Activated CD8-positive, alpha-beta T cell treated with anti-CD3 and anti-CD28 coated beads, Interleukin-2, amount 10 ng/mL, durations not matched to agents 7 days and 5 days (primary cell): ENCODE measurements at regions not wholly inside any gene's neighbourhood (a gene's known extent, or its start where the extent isn't known, plus 50 kb on each side); places are given as distances from the start of the nearest gene placed in this dataset.
"Not testable (repeated sequence)": the region's sequence is repeated elsewhere in the genome, so short reads cannot be mapped to it uniquely, and the experiment has no call there.

ENCODE experiments used
- ATAC-seq: fragments of 150-1000 bp; cut with Tn5 transposase; one replicate; pipeline ENCODE4 v1.10.0; 2021; ENCODE audit warnings: moderate library complexity
- CTCF ChIA-PET: fragments of 350-600 bp; sonication (Branson Sonifier 250); formaldehyde crosslinking; loops from one replicate; lab custom pipeline; 2021; ENCODE audit warnings: antibody characterized with exemption; lab: Charles Lee
- POLR2A ChIA-PET: fragments of 350-600 bp; sonication (Branson Sonifier 250); formaldehyde crosslinking; loops from one replicate; lab custom pipeline; 2021; ENCODE audit warnings: antibody characterized with exemption; lab: Charles Lee
- DNase-seq: peaks from one replicate; pipeline ENCODE4 v3.0.0-alpha.2; 2020
- H3K27ac Mint-ChIP-seq: one replicate; pipeline ENCODE4 v1.8.0; 2021; ENCODE audit warnings: mild to moderate bottlenecking, mixed read lengths
- H3K27me3 Mint-ChIP-seq: one replicate; pipeline ENCODE4 v1.8.0; 2021; ENCODE audit warnings: low read depth, mixed read lengths
- H3K36me3 Mint-ChIP-seq: one replicate; pipeline ENCODE4 v1.8.0; 2021; ENCODE audit warnings: low read depth, mixed read lengths
- H3K4me1 Mint-ChIP-seq: one replicate; pipeline ENCODE4 v1.8.0; 2021; ENCODE audit warnings: low read depth, mixed read lengths
- H3K4me3 Mint-ChIP-seq: one replicate; pipeline ENCODE4 v1.8.0; 2021; ENCODE audit warnings: mild to moderate bottlenecking, mixed read lengths
- H3K9me3 Mint-ChIP-seq: one replicate; pipeline ENCODE4 v1.8.0; 2022; ENCODE audit warnings: mixed read lengths; ENCODE audit not compliant: insufficient read depth

GRCh38 chr1:115530407-115530806 lies 111.4 kb upstream of the VANGL1 start:
- DNase-seq (no peak), ATAC-seq (no peak)
- no peaks in the 10 kb centered on the region for H3K27me3 Mint-ChIP-seq
- no peaks in the 10 kb centered on the region for H3K9me3 Mint-ChIP-seq
- H3K27ac Mint-ChIP-seq = no peak overlapping the region
- H3K4me1 Mint-ChIP-seq = no peaks in the 10 kb centered on the region
- no peak overlapping the region for H3K4me3 Mint-ChIP-seq
- H3K36me3 Mint-ChIP-seq = no peaks in the 10 kb centered on the region
- ChIA-PET CTCF (no interaction called here), POLR2A (no interaction called here)

GRCh38 chr1:115529216-115529897 lies 112.4 kb upstream of the VANGL1 start:
- Mint-ChIP-seq H3K27ac (no peak overlapping the region), H3K4me3 (no peak overlapping the region), H3K36me3 (no peaks in the 10 kb centered on the region), H3K27me3 (no peaks in the 10 kb centered on the region), H3K4me1 (no peaks in the 10 kb centered on the region), H3K9me3 (no peaks in the 10 kb centered on the region)
- ATAC-seq (no peak), DNase-seq (no peak)
- ChIA-PET POLR2A (no interaction called here), CTCF (no interaction called here)

- H3K36me3 Mint-ChIP-seq, H3K4me3 Mint-ChIP-seq, CTCF ChIA-PET, H3K27ac Mint-ChIP-seq, H3K27me3 Mint-ChIP-seq, ATAC-seq, DNase-seq, H3K4me1 Mint-ChIP-seq, POLR2A ChIA-PET, H3K9me3 Mint-ChIP-seq: not testable (repeated sequence)
These were observed 113.4 kb upstream of the VANGL1 start for GRCh38 chr1:115528336-115528735.

- ChIA-PET POLR2A (no interaction called here), CTCF (no interaction called here)
- H3K4me3 Mint-ChIP-seq = no peak overlapping the region
- no peak for DNase-seq
- no peaks in the 10 kb centered on the region for H3K4me1 Mint-ChIP-seq
- no peaks in the 10 kb centered on the region for H3K36me3 Mint-ChIP-seq
- H3K27me3 Mint-ChIP-seq = no peaks in the 10 kb centered on the region
- H3K9me3 Mint-ChIP-seq = no peaks in the 10 kb centered on the region
- H3K27ac Mint-ChIP-seq = no peak overlapping the region
- no peak for ATAC-seq
These were observed 114.0 kb upstream of the VANGL1 start for GRCh38 chr1:115527746-115528145.

DNA sequence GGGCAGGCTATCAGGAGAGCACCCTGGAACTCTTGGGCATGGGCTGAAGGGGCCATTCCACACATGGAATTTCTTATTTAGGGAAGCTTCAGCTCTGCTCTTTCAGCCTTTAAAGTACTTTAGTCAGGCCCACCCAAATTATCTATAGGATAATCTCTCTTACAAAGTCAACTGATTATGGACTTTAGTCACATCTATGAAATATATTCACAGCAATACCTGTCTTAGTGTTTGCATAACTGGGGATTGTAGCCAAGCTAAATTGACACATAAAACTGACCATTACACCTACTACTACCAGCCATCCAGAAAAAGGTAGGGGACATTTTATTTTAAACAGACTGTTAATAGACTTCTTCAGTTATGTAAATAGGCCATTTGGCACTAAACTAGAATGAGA lies 114.9 kb upstream of the VANGL1 start:
- no peaks in the 10 kb centered on the region for H3K27me3 Mint-ChIP-seq
- no peaks in the 10 kb centered on the region for H3K9me3 Mint-ChIP-seq
- H3K4me3 Mint-ChIP-seq = no peak overlapping the region
- DNase-seq = no peak
- H3K4me1 Mint-ChIP-seq = no peaks in the 10 kb centered on the region
- no peaks in the 10 kb centered on the region for H3K36me3 Mint-ChIP-seq
- H3K27ac Mint-ChIP-seq = no peak overlapping the region
- ChIA-PET POLR2A (no interaction called here), CTCF (no interaction called here)
- no peak for ATAC-seq

GRCh38 chr1:115524236-115524635 lies 117.5 kb upstream of the VANGL1 start:
- DNase-seq (no peak), ATAC-seq (no peak)
- H3K4me3 Mint-ChIP-seq = no peak overlapping the region
- H3K27ac Mint-ChIP-seq = no peak overlapping the region
- POLR2A ChIA-PET = no interaction called here
- no peaks in the 10 kb centered on the region for H3K36me3 Mint-ChIP-seq
- no peaks in the 10 kb centered on the region for H3K27me3 Mint-ChIP-seq
- H3K9me3 Mint-ChIP-seq = no peaks in the 10 kb centered on the region
- CTCF ChIA-PET = no interaction called here
- no peaks in the 10 kb centered on the region for H3K4me1 Mint-ChIP-seq

DNA sequence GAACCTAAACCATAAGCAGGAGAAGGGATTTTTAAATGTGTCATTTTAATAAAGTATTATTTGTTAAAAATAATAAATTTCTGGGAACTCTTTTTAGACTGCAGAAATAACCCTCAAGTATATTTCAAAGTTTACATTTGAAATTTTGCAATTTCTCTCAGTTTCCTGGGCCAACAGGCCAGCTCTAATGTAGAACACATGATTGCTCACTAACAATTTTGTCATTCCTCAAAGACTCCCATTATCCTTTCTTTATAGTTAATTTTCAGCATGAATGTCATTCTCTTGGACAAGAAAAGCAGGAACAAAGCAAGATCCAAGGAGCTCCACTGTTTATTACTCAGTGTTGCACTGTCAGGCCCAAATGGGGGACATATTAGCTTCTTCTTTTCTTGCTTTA lies 119.4 kb upstream of the VANGL1 start:
- Mint-ChIP-seq H3K36me3 (no peaks in the 10 kb centered on the region), H3K4me3 (no peak overlapping the region), H3K27me3 (peaks cover 6% of the 10 kb centered on the region), H3K27ac (no peak overlapping the region), H3K4me1 (no peaks in the 10 kb centered on the region), H3K9me3 (no peaks in the 10 kb centered on the region)
- ATAC-seq = no peak
- ChIA-PET CTCF (no interaction called here), POLR2A (no interaction called here)
- DNase-seq = no peak

- H3K9me3 Mint-ChIP-seq = no peaks in the 10 kb centered on the region
- POLR2A ChIA-PET = no interaction called here
- CTCF ChIA-PET = no interaction called here
- H3K36me3 Mint-ChIP-seq = no peaks in the 10 kb centered on the region
- no peak overlapping the region for H3K27ac Mint-ChIP-seq
- no peak for DNase-seq
- H3K4me1 Mint-ChIP-seq = no peaks in the 10 kb centered on the region
- no peak overlapping the region for H3K4me3 Mint-ChIP-seq
- H3K27me3 Mint-ChIP-seq = peaks cover 6% of the 10 kb centered on the region
- ATAC-seq = no peak
These were observed 126.5 kb upstream of the VANGL1 start for GRCh38 chr1:115515270-115515669.

GRCh38 chr1:115510226-115510625 lies 131.5 kb upstream of the VANGL1 start:
- DNase-seq, CTCF ChIA-PET, H3K27ac Mint-ChIP-seq, H3K4me3 Mint-ChIP-seq, ATAC-seq, H3K36me3 Mint-ChIP-seq, H3K27me3 Mint-ChIP-seq, H3K4me1 Mint-ChIP-seq, POLR2A ChIA-PET, H3K9me3 Mint-ChIP-seq: not testable (repeated sequence)

- ChIA-PET CTCF (no interaction called here), POLR2A (no interaction called here)
- no peak for DNase-seq
- Mint-ChIP-seq H3K27ac (no peak overlapping the region), H3K9me3 (no peaks in the 10 kb centered on the region), H3K4me1 (no peaks in the 10 kb centered on the region), H3K4me3 (no peak overlapping the region), H3K36me3 (no peaks in the 10 kb centered on the region), H3K27me3 (peaks cover 6% of the 10 kb centered on the region)
- ATAC-seq = no peak
These were observed 133.9 kb upstream of the VANGL1 start for GRCh38 chr1:115507901-115508300.

DNA sequence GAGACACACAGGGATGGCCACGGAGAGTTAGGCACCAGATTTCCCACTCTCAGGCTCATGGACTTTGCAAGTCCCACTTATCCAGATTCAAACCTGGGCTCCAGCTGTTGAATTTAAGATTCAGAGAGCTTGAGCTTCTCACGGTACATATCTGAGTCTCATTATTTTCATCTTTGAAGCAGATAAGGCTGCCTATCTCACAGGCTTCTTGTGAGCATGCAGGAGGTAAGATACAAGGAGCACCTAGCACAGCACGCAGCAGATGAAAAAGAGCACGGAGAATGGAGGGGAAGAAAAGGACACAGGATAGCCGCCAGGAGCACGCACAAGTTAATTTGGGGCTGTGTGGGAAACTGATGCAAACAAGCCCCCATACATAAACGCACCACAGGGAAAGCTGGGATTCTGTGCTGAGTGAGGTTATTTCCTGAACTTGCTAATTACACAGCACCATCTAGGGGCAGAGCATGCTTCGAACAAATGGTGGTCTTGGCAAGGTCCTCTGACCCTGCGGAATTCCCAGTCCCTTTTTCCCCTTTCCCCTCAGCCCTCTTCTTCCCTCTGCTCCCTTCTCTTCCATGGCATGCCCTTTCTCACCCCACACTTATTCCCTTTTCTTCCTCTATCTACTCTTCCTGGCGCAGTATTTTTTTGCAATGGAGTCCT lies 134.7 kb upstream of the VANGL1 start:
- peaks cover 6% of the 10 kb centered on the region for H3K27me3 Mint-ChIP-seq
- H3K36me3 Mint-ChIP-seq = no peaks in the 10 kb centered on the region
- POLR2A ChIA-PET = no interaction called here
- no peaks in the 10 kb centered on the region for H3K9me3 Mint-ChIP-seq
- CTCF ChIA-PET = no interaction called here
- no peaks in the 10 kb centered on the region for H3K4me1 Mint-ChIP-seq
- no peak overlapping the region for H3K27ac Mint-ChIP-seq
- no peak overlapping the region for H3K4me3 Mint-ChIP-seq
- DNase-seq (no peak), ATAC-seq (no peak)

DNA sequence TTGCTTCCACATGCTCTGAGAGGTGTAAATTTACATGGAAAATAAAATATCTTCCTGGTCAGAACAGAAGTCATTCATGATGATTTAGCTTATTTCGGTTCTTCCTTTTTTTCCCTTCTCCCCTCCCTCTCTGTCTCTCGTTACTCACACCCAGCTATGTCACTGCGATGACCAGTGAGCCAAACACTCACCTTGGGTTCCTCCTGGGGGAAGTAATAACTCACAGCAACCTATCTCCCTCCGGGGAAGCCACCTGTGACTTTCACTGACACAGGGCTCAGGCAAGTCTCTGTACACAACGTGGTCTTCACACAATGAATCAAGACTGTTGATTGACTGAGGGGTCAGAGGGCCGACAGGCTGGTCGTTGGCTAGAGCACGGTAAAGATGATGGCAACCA lies 135.3 kb upstream of the VANGL1 start:
- H3K27ac Mint-ChIP-seq = no peak overlapping the region
- CTCF ChIA-PET = interaction anchor here (0.8 kb wide), 1 partner anchor 450 kb away, joined by 3 read pairs; no protein-coding TSS in a partner anchor
- no peaks in the 10 kb centered on the region for H3K9me3 Mint-ChIP-seq
- ATAC-seq (no peak), DNase-seq (no peak)
- H3K4me1 Mint-ChIP-seq = no peaks in the 10 kb centered on the region
- H3K4me3 Mint-ChIP-seq = no peak overlapping the region
- H3K27me3 Mint-ChIP-seq = peaks cover 6% of the 10 kb centered on the region
- POLR2A ChIA-PET = no interaction called here
- no peaks in the 10 kb centered on the region for H3K36me3 Mint-ChIP-seq
